Thyroid gland (tissue), 4 donors: ENCODE measurements at regions not wholly inside any gene's neighbourhood (a gene's known extent, or its start where the extent isn't known, plus 50 kb on each side); places are given as distances from the start of the nearest gene placed in this dataset.

ENCODE experiments used
- POLR2A ChIP-seq, 2 donors: fragments of 450-650 bp; IDR thresholded peaks; one replicate each; pipeline ENCODE4 v1.6.1; 2017; ENCODE audit warnings: antibody characterized with exemption in 2 of 2, mild to moderate bottlenecking in 2 of 2, moderate library complexity in 1 of 2
- TF ChIP-seq, protein P1 (sequence below), 6 experiments: fragments of 200-600 bp in 3 of 6; fragments of 450-650 bp in 3 of 6; sonication (generic) in 3 of 6; IDR thresholded peaks; one replicate each; pipeline ENCODE4 v1.5.1; 2016 to 2019; ENCODE audit warnings: antibody characterized with exemption in 6 of 6, mild to moderate bottlenecking in 2 of 6, inconsistent platforms in 1 of 6, moderate library complexity in 1 of 6

DNA sequence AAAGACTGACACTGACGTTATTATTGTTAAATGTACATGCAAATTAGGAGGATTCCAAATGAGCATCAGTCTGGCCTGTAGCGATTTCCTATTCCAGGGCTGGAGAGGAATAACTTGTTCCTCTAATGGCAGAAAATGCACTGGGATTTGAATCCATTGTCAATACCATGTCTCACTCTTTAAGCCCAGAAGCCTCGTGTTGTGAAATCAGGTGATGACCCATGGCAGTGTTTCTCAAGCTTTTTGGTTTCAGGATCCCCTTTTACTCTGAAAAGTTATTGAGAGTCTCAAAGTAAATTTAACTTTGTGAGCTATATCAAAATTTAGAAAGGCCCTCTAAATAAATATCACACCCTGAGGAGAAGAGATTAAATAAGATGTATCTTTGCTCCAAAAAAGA is 279.2 kb downstream of the GALR1 start:
- TF ChIP-seq, protein P1, sequence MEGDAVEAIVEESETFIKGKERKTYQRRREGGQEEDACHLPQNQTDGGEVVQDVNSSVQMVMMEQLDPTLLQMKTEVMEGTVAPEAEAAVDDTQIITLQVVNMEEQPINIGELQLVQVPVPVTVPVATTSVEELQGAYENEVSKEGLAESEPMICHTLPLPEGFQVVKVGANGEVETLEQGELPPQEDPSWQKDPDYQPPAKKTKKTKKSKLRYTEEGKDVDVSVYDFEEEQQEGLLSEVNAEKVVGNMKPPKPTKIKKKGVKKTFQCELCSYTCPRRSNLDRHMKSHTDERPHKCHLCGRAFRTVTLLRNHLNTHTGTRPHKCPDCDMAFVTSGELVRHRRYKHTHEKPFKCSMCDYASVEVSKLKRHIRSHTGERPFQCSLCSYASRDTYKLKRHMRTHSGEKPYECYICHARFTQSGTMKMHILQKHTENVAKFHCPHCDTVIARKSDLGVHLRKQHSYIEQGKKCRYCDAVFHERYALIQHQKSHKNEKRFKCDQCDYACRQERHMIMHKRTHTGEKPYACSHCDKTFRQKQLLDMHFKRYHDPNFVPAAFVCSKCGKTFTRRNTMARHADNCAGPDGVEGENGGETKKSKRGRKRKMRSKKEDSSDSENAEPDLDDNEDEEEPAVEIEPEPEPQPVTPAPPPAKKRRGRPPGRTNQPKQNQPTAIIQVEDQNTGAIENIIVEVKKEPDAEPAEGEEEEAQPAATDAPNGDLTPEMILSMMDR (IDR thresholded peaks at IDR 0.05): no peak
- TF ChIP-seq POLR2A (IDR thresholded peaks at IDR 0.05): no peak
